K562 (cell line): ENCODE measurements at regions not wholly inside any gene's neighbourhood (a gene's known extent, or its start where the extent isn't known, plus 50 kb on each side); places are given as distances from the start of the nearest gene placed in this dataset.
A peak's percentile ranks its signal among the peaks of the same experiment; 100 is the strongest.

Experiments
- CBX1 ChIP-seq: sonication (generic); IDR thresholded peaks from 2 replicates; pipeline ENCODE4 v1.6.1; 2016; ENCODE audit warnings: antibody characterized with exemption, low read depth, mild to moderate bottlenecking
- CREM ChIP-seq: IDR thresholded peaks from 2 replicates; pipeline ENCODE4 v1.6.1; 2014; ENCODE audit warnings: antibody characterized with exemption, low read depth
- GATAD2B ChIP-seq: fragments of 450-650 bp; IDR thresholded peaks from 2 replicates; pipeline ENCODE4 v1.6.1; 2017; ENCODE audit warnings: mild to moderate bottlenecking, borderline replicate concordance
- NCOA1 ChIP-seq: fragments of 450-650 bp; IDR thresholded peaks from 2 replicates; pipeline ENCODE4 v1.6.1; 2016; ENCODE audit warnings: low read depth
- THAP12 ChIP-seq: fragments of 250-450 bp; sonication (Bioruptor Pico); IDR thresholded peaks from 2 replicates; pipeline ENCODE4 v1.9.0; 2021; ENCODE audit warnings: mild to moderate bottlenecking, inconsistent platforms
- ZBTB40 ChIP-seq, 2 experiments: fragments of 450-650 bp in 1 of 2; sonication (generic) in 1 of 2; formaldehyde crosslinking in 1 of 2; IDR thresholded peaks; 2 replicates each; pipeline versions ENCODE4 v1.7.1 to v1.9.0; 2016 to 2022; ENCODE audit warnings: inconsistent platforms in 1 of 2, mild to moderate bottlenecking in 1 of 2, missing genetic modification reagents in 1 of 2
- ZNF24 ChIP-seq: fragments of 450-650 bp; IDR thresholded peaks from 2 replicates; pipeline ENCODE4 v1.6.1; 2016

GRCh38 chr1:5348732-5349465, 643.3 kb downstream of the NPHP4 start (continued):
- TF ChIP-seq ZBTB40 (IDR thresholded peaks at IDR 0.05) = peak; percentile 86
- no peak for TF ChIP-seq ZBTB40 (CRISPR knock-in tag; IDR thresholded peaks at IDR 0.05)
- no peak for TF ChIP-seq THAP12 (CRISPR knock-in tag)
- peak; percentile 95 for TF ChIP-seq CREM
- no peak for TF ChIP-seq ZNF24
- no peak for TF ChIP-seq GATAD2B
- peak; percentile 26; the same call in 1 of the 2 replicates for TF ChIP-seq NCOA1
- peak; percentile 51; the same call in 1 of the 2 replicates for TF ChIP-seq CBX1
- TF ChIP-seq, all 486 proteins: peak for 15
